ENCODE measurements at regions not wholly inside any gene's neighbourhood (a gene's known extent, or its start where the extent isn't known, plus 50 kb on each side); places are given as distances from the start of the nearest gene placed in this dataset.

GRCh38 chr14:86938320-86938719 is 1054.7 kb downstream of the GALC start:
- TF ChIP-seq SIN3A (IDR thresholded peaks at IDR 0.05; ENCODE audit: borderline replicate concordance, insufficient read depth, low read length): no peak
- no peak for TF ChIP-seq TAF1 (IDR thresholded peaks at IDR 0.05; ENCODE audit: borderline replicate concordance, insufficient read depth, low read length)
- no peak for TF ChIP-seq FOXP2 (optimal IDR thresholded peaks at IDR 0.05; ENCODE audit: borderline replicate concordance, extremely low read depth, extremely low read length, insufficient read depth)
- TF ChIP-seq, protein P1, sequence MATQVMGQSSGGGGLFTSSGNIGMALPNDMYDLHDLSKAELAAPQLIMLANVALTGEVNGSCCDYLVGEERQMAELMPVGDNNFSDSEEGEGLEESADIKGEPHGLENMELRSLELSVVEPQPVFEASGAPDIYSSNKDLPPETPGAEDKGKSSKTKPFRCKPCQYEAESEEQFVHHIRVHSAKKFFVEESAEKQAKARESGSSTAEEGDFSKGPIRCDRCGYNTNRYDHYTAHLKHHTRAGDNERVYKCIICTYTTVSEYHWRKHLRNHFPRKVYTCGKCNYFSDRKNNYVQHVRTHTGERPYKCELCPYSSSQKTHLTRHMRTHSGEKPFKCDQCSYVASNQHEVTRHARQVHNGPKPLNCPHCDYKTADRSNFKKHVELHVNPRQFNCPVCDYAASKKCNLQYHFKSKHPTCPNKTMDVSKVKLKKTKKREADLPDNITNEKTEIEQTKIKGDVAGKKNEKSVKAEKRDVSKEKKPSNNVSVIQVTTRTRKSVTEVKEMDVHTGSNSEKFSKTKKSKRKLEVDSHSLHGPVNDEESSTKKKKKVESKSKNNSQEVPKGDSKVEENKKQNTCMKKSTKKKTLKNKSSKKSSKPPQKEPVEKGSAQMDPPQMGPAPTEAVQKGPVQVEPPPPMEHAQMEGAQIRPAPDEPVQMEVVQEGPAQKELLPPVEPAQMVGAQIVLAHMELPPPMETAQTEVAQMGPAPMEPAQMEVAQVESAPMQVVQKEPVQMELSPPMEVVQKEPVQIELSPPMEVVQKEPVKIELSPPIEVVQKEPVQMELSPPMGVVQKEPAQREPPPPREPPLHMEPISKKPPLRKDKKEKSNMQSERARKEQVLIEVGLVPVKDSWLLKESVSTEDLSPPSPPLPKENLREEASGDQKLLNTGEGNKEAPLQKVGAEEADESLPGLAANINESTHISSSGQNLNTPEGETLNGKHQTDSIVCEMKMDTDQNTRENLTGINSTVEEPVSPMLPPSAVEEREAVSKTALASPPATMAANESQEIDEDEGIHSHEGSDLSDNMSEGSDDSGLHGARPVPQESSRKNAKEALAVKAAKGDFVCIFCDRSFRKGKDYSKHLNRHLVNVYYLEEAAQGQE (IDR thresholded peaks at IDR 0.05; ENCODE audit: insufficient read depth in 1 of 2, low read depth in 2 of 2, low read length in 2 of 2): no peak
- TF ChIP-seq POLR2AphosphoS5 (IDR thresholded peaks at IDR 0.05; ENCODE audit: low read depth, low read length): no peak

DNA sequence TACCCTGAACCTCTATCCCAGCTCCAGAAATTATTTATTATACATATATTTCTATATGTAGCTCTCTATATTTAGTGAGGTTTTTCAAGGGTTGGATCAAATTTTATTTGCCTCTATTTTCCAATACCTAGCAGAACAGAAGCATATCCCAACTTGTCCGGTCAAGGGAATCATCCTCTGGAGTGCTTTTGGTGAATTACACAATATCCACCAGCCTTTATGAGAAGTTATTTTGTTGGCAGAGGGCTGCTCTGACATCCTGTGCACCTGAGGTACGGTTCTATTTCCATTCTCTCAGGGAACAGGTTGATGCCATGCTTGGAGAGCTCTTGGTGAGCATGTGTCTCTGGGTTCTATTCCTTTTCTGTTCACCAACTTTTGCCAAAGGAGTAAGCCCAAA is 1056.4 kb downstream of the GALC start:
- TF ChIP-seq SIN3A (IDR thresholded peaks at IDR 0.05; ENCODE audit: borderline replicate concordance, insufficient read depth, low read length): no peak
- no peak for TF ChIP-seq TAF1 (IDR thresholded peaks at IDR 0.05; ENCODE audit: borderline replicate concordance, insufficient read depth, low read length)
- no peak for TF ChIP-seq POLR2AphosphoS5 (IDR thresholded peaks at IDR 0.05; ENCODE audit: low read depth, low read length)
- TF ChIP-seq, protein P1 (IDR thresholded peaks at IDR 0.05; ENCODE audit: insufficient read depth in 1 of 2, low read depth in 2 of 2, low read length in 2 of 2): no peak
- TF ChIP-seq FOXP2 (optimal IDR thresholded peaks at IDR 0.05; ENCODE audit: borderline replicate concordance, extremely low read depth, extremely low read length, insufficient read depth): no peak

DNA sequence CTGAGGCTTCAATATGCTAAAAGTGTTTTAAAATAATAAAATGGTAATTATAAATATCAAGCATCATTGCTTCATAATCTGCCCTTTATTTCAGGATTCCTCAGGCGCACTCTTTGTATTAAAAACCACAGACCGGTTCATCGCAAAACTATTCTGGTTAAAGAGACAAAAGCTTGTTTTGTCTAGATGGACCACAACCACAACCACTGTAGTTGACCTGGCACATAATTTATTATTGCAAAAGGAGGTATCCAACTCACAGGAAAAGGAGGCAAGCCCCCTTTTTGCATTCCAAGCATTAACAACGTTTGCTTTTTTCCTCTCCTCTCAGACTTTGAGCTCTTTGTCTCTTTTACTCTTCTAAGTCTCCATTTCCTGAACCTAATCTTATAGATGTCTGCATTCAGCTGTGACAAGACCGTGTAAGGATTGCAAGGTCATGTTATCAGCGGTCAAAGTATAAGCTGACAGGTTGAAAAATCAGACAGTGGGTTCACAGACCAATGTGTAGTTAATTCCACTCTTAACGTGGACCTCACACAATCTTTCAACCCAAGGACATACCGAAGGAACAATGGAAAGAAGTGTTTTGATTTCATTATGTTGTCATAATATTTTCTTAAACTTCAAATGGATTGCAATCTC is 1057.6 kb downstream of the GALC start:
- TF ChIP-seq POLR2AphosphoS5 (IDR thresholded peaks at IDR 0.05; ENCODE audit: low read depth, low read length): no peak
- no peak for TF ChIP-seq SIN3A (IDR thresholded peaks at IDR 0.05; ENCODE audit: borderline replicate concordance, insufficient read depth, low read length)
- no peak for TF ChIP-seq FOXP2 (optimal IDR thresholded peaks at IDR 0.05; ENCODE audit: borderline replicate concordance, extremely low read depth, extremely low read length, insufficient read depth)
- TF ChIP-seq TAF1 (IDR thresholded peaks at IDR 0.05; ENCODE audit: borderline replicate concordance, insufficient read depth, low read length): no peak
- TF ChIP-seq, protein P1 (IDR thresholded peaks at IDR 0.05; ENCODE audit: insufficient read depth in 1 of 2, low read depth in 2 of 2, low read length in 2 of 2): no peak

DNA sequence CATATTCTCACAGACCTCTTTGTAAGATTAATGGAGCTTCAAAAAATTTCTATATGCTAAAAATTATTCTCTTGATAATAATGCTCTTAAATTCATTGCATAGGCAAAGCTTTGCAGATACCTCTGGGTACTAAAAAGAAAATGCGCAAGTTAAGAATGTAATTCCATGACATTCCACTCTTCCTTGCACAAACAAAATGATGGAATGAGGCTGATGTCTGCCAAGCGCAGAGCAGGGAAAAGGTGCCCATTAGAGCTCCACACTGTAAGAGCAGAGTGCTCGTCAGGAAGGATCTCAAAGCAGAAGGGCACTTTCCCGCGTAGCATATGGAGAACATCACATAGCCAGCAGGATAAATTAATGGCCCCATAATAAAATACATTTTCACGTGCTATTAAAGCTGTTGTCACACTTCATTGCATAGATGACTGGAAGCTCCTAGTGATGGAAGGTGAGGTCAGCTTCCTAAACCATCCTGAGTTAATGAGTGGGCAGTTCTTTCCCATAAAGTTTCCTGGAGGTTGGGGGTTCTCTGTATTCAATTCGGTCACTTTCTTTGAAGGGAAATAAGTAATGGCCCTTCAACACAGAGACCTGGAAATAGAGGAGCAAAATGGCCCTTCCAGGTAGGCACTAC is 1058.9 kb downstream of the GALC start:
- no peak for TF ChIP-seq TAF1 (IDR thresholded peaks at IDR 0.05; ENCODE audit: borderline replicate concordance, insufficient read depth, low read length)
- no peak for TF ChIP-seq SIN3A (IDR thresholded peaks at IDR 0.05; ENCODE audit: borderline replicate concordance, insufficient read depth, low read length)
- TF ChIP-seq POLR2AphosphoS5 (IDR thresholded peaks at IDR 0.05; ENCODE audit: low read depth, low read length): no peak
- no peak for TF ChIP-seq FOXP2 (optimal IDR thresholded peaks at IDR 0.05; ENCODE audit: borderline replicate concordance, extremely low read depth, extremely low read length, insufficient read depth)
- TF ChIP-seq, protein P1 (IDR thresholded peaks at IDR 0.05; ENCODE audit: insufficient read depth in 1 of 2, low read depth in 2 of 2, low read length in 2 of 2): no peak

All from PFSK-1 (cell line).